Esophagus squamous epithelium (tissue), 5 donors: ENCODE measurements at regions not wholly inside any gene's neighbourhood (a gene's known extent, or its start where the extent isn't known, plus 50 kb on each side); places are given as distances from the start of the nearest gene placed in this dataset.
"Not testable (repeated sequence)": the region's sequence is repeated elsewhere in the genome, so short reads cannot be mapped to it uniquely, and the experiment has no call there.

Experiments
- DNase-seq: peaks from one replicate; lab custom pipeline; 2025; lab: John Stamatoyannopoulos, UW
- H3K27ac ChIP-seq, 4 donors: fragments of 200-600 bp; sonication (generic); one replicate each; pipeline ENCODE4 v1.5.1; 2016 to 2019; ENCODE audit warnings: mild to moderate bottlenecking in 1 of 4
- H3K27me3 ChIP-seq, 4 donors: fragments of 200-600 bp; sonication (generic); 1 replicate in 3 of 4; 2 replicates in 1 of 4; pipeline versions ENCODE4 v1.5.1 to v1.6.0; 2017 to 2021; ENCODE audit warnings: antibody characterized with exemption in 1 of 4
- H3K36me3 ChIP-seq, 3 donors: fragments of 200-600 bp; sonication (generic); one replicate each; pipeline ENCODE4 v1.5.1; 2016 to 2019
- H3K4me1 ChIP-seq, 3 donors: fragments of 200-600 bp; sonication (generic); one replicate each; pipeline ENCODE4 v1.5.1; 2017 to 2019
- H3K4me3 ChIP-seq, 4 donors: fragments of 200-600 bp; sonication (generic); 1 replicate in 3 of 4; 2 replicates in 1 of 4; pipeline ENCODE4 v1.5.1; 2016 to 2019; ENCODE audit warnings: mild to moderate bottlenecking in 2 of 4, moderate library complexity in 1 of 4
- H3K9me3 ChIP-seq, 3 donors: fragments of 200-600 bp; sonication (generic); one replicate each; pipeline ENCODE4 v1.5.1; 2016 to 2019
- CTCF ChIP-seq, 6 experiments: fragments of 450-650 bp in 4 of 6; fragments of 200-600 bp in 2 of 6; sonication (generic) in 2 of 6; IDR thresholded peaks; one replicate each; pipeline ENCODE4 v1.5.1; 2016 to 2019; ENCODE audit warnings: antibody characterized with exemption in 6 of 6, mild to moderate bottlenecking in 4 of 6, moderate library complexity in 4 of 6
- POLR2A ChIP-seq, 4 donors: fragments of 450-650 bp; IDR thresholded peaks; one replicate each; pipeline ENCODE4 v1.6.1; 2017; ENCODE audit warnings: antibody characterized with exemption in 4 of 4, mild to moderate bottlenecking in 4 of 4, moderate library complexity in 3 of 4
- WGBS, 2 donors: methylation state at CpG; one replicate each; pipeline ENCODE4 v1.1.5; 2018; 5-methylcytosine and 5-hydroxymethylcytosine counted together
- intact Hi-C: fragments of 100-400 bp; cut with DNase I; formaldehyde crosslinking; loops from one replicate; pipeline ENCODE4 v1.15.0; 2022
- donor health status: DM: yes; HTN: yes; CAD: no.

DNA sequence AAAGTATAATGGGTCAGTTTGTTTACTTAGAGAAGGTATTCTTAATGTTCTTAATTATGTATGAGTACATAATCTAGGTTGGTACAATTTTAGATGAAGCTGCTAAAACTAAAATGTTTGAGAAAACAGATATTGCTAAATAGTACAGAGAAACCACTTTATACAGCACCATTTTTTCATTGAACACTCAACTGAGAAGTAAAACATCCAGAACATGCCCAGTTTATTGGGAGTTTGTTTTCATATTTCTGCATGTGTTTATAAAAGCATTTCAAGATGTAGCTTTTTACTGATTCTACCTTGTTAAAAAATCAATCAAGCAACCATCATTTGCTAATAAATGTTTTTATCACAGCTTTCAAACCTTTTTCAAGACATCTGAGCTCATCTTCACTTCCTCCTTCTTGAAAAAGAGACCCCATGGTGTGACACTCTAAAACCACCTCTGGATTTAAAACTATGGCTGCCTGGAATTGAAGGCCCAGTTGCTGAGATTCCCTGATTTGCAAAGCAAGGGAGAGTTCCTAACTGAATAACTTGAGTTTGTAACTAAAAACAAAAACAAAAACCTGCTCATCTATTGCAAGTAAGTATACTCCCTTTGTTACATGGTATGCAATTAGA lies 585.9 kb downstream of the ZEB2 start:
- TF ChIP-seq CTCF (IDR thresholded peaks at IDR 0.05) (no peak), POLR2A (IDR thresholded peaks at IDR 0.05) (no peak)
- no peaks in the 10 kb centered on the region for H3K36me3 ChIP-seq
- peaks cover 0 to 36% (median 3%) of the 10 kb centered on the region in 4 donors for H3K27me3 ChIP-seq
- H3K4me3 ChIP-seq, result no peak overlapping the region
- H3K9me3 ChIP-seq, result no peaks in the 10 kb centered on the region
- no peak for DNase-seq
- intact Hi-C loops, result no loop called here
- H3K4me1 ChIP-seq, result peaks cover 0 to 23% (median 10%) of the 10 kb centered on the region in 3 donors
- H3K27ac ChIP-seq, result peak overlapping the region; percentile 20 to 97 (median 86)

DNA sequence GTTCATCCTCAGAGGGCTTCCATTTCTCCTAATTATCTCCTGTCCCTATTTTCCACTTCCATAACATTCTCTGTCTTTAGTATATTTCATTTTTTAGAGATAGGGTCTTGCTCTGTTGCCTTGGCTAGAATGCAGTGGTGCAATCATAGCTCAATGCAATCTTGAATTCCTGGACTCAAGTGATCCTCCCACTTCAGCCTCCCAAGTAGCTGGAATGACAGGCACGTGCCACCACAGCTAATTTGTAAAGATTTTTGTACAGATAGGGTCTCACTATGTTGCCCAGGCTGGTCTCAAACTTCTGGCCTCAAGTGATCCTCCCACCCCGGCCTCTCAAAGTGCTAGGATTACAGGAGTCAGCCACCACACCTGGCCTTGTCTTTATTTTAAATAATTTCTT lies 589.0 kb downstream of the ZEB2 start:
- intact Hi-C loops, result no loop called here
- Histone ChIP-seq H3K27ac (no peak overlapping the region), H3K9me3 (no peaks in the 10 kb centered on the region), H3K4me1 (no peaks in the 10 kb centered on the region), H3K36me3 (no peaks in the 10 kb centered on the region), H3K27me3 (peaks cover 0 to 4% (median 0%) of the 10 kb centered on the region in 4 donors), H3K4me3 (no peak overlapping the region)
- 90 to 91% methylated on average over 2 of the region's 2 CpGs for WGBS, 2 donors
- TF ChIP-seq POLR2A (IDR thresholded peaks at IDR 0.05), result no peak
- TF ChIP-seq CTCF (IDR thresholded peaks at IDR 0.05), result no peak
- no peak for DNase-seq

- Histone ChIP-seq H3K9me3 (no peaks in the 10 kb centered on the region), H3K4me1 (no peaks in the 10 kb centered on the region), H3K4me3 (no peak overlapping the region), H3K36me3 (no peaks in the 10 kb centered on the region), H3K27ac (no peak overlapping the region), H3K27me3 (no peaks in the 10 kb centered on the region)
- TF ChIP-seq CTCF (IDR thresholded peaks at IDR 0.05) (no peak), POLR2A (IDR thresholded peaks at IDR 0.05) (no peak)
- intact Hi-C loops, result no loop called here
- 21 to 39% methylated on average over 1 of the region's 1 CpG for WGBS, 2 donors
- no peak for DNase-seq
These were observed 591.3 kb downstream of the ZEB2 start for GRCh38 chr2:143928613-143929012.

DNA sequence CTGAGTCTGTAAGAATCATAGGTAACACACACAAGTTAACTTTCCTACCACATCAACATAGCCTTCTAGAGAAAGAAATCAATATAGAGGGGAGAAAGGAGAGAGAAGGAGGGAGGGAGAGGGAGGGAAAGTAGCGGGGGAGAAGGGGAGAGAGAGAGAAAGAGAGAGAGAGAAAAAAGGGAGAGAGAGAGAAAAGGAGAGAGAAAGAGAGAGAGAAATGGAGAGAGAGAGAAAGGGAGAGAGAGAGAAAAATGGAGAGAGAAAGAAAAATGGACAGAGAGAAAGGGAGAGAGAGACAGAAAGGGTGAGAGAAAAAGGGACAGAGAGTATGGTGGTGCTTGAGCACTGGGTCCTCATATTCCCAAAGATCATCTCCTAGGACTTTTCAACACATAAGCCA lies 591.7 kb downstream of the ZEB2 start:
- DNase-seq, result no peak
- TF ChIP-seq POLR2A (IDR thresholded peaks at IDR 0.05) (no peak), CTCF (IDR thresholded peaks at IDR 0.05) (no peak)
- 80 to 95% methylated on average over 1 of the region's 1 CpG for WGBS, 2 donors

DNA sequence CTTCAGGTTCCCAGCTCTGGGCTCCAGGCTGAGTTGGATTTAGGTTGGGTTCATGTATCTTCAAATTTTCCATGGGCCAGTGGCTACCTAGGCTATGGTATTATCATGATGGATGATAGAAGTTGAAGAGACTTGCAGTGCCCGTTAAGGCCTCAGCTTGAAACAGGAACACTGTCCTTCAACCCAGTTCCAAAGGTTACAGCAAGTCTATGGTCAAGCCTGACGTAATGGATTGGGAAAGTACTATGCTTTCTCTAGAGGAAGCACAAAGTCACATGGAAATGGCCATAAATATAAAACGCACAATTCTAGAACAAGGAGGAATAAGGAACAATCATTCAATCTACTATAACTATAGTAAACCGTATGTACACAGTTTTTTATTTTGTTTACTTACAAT lies 593.2 kb downstream of the ZEB2 start:
- 82 to 84% methylated on average over 4 of the region's 4 CpGs for WGBS, 2 donors

More for the DNA sequence above, 591.7 kb downstream of the ZEB2 start:
- H3K27me3 ChIP-seq, result no peaks in the 10 kb centered on the region
- no peak overlapping the region for H3K4me3 ChIP-seq
- no peaks in the 10 kb centered on the region for H3K9me3 ChIP-seq
- no peak overlapping the region for H3K27ac ChIP-seq
- intact Hi-C loops, result no loop called here
- H3K4me1 ChIP-seq, result no peaks in the 10 kb centered on the region
- no peaks in the 10 kb centered on the region for H3K36me3 ChIP-seq

DNA sequence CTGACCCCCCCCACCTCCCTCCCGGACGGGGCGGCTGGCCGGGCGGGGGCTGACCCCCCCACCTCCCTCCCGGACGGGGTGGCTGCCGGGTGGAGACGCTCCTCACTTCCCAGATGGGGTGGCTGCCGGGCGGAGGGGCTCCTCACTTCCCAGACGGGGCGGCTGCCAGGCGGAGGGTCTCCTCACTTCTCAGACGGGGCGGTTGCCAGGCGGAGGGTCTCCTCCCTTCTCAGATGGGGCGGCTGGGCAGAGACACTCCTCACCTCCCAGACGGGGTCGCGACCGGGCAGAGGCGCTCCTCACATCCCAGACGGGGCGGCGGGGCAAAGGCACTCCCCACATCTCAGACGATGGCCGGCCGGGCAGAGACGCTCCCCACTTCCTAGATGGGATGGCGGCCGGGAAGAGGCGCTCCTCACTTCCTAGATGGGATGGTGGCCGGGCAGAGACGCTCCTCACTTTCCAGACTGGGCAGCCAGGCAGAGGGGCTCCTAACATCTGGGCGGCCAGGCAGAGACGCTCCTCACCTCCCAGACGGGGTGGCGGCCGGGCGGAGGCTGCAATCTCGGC lies 597.6 kb downstream of the ZEB2 start:
- H3K4me3 ChIP-seq, H3K27ac ChIP-seq, H3K36me3 ChIP-seq, intact Hi-C loops, H3K27me3 ChIP-seq, DNase-seq, H3K4me1 ChIP-seq: not testable (repeated sequence)
- WGBS, 2 donors, result 93 to 94% methylated on average over 7 to 9 of the region's 42 CpGs
- H3K9me3 ChIP-seq, result peaks cover 0 to 18% (median 6%) of the 10 kb centered on the region in 3 donors

More for the DNA sequence above, 593.2 kb downstream of the ZEB2 start:
- no peak for DNase-seq
- no peaks in the 10 kb centered on the region for H3K4me1 ChIP-seq
- H3K9me3 ChIP-seq, result no peaks in the 10 kb centered on the region
- no peaks in the 10 kb centered on the region for H3K36me3 ChIP-seq
- no peak overlapping the region for H3K4me3 ChIP-seq
- no peak overlapping the region for H3K27ac ChIP-seq
- TF ChIP-seq POLR2A (IDR thresholded peaks at IDR 0.05) (no peak), CTCF (IDR thresholded peaks at IDR 0.05) (no peak)
- H3K27me3 ChIP-seq, result no peaks in the 10 kb centered on the region
- intact Hi-C loops, result no loop called here
